K562 (cell line): ENCODE measurements at regions not wholly inside any gene's neighbourhood (a gene's known extent, or its start where the extent isn't known, plus 50 kb on each side); places are given as distances from the start of the nearest gene placed in this dataset.

Experiments used
- ARID3A ChIP-seq: IDR thresholded peaks from 2 replicates; pipeline ENCODE4 v1.6.1; 2012; ENCODE audit warnings: low read depth, low read length, improper control_type of control experiment, borderline replicate concordance
- ARNT ChIP-seq, 2 experiments: fragments of 450-650 bp; IDR thresholded peaks; 2 replicates each; pipeline ENCODE4 v1.6.1; 2016; ENCODE audit warnings: mild to moderate bottlenecking in 1 of 2
- CEBPB ChIP-seq: fragments of 450-650 bp; IDR thresholded peaks from 2 replicates; pipeline ENCODE4 v1.6.1; 2016; ENCODE audit warnings: missing genetic modification characterization, missing compliant biosample characterization
- CUX1 ChIP-seq: fragments of 200-800 bp; sonication (Bioruptor generic); IDR thresholded peaks from 2 replicates; pipeline ENCODE4 v1.6.1; 2016; ENCODE audit warnings: missing genetic modification characterization, missing compliant biosample characterization
- DMBX1 ChIP-seq: fragments of 250-450 bp; sonication (Bioruptor Pico); IDR thresholded peaks from 2 replicates; pipeline ENCODE4 v1.8.0; 2022; ENCODE audit warnings: inconsistent platforms, mild to moderate bottlenecking, moderate library complexity, borderline replicate concordance
- EHMT2 ChIP-seq: fragments of 450-650 bp; IDR thresholded peaks from 2 replicates; pipeline ENCODE4 v1.6.1; 2018; ENCODE audit warnings: antibody characterized with exemption
- EP400 ChIP-seq: fragments of 450-650 bp; IDR thresholded peaks from 2 replicates; pipeline ENCODE4 v1.6.1; 2017; ENCODE audit warnings: antibody characterized with exemption, mild to moderate bottlenecking, moderate library complexity
- ETV5 ChIP-seq: sonication (generic); formaldehyde crosslinking; IDR thresholded peaks from 2 replicates; pipeline ENCODE4 v1.4.0; 2020; ENCODE audit warnings: low read depth, mild to moderate bottlenecking, missing genetic modification reagents
- FOS ChIP-seq: IDR thresholded peaks from 3 replicates; pipeline ENCODE4 v1.6.1; 2011; ENCODE audit not compliant: insufficient read length; ENCODE audit errors: extremely low read depth
- FOXM1 ChIP-seq, 2 experiments: fragments of 450-650 bp in 1 of 2; sonication (generic) in 1 of 2; formaldehyde crosslinking in 1 of 2; IDR thresholded peaks; 2 replicates each; pipeline versions ENCODE4 v1.6.1 to v1.9.0; 2017 to 2022; ENCODE audit warnings: low read depth in 2 of 2, mild to moderate bottlenecking in 2 of 2, missing genetic modification reagents in 1 of 2, moderate library complexity in 1 of 2
- FOXO4 ChIP-seq: fragments of 450-650 bp; formaldehyde crosslinking; IDR thresholded peaks from 2 replicates; pipeline ENCODE4 v1.4.0; 2020; ENCODE audit warnings: mild to moderate bottlenecking, moderate library complexity
- HDAC1 ChIP-seq, 2 experiments: fragments of 450-650 bp; IDR thresholded peaks; 2 replicates each; pipeline ENCODE4 v1.6.1; 2016 to 2017; ENCODE audit warnings: inconsistent platforms in 1 of 2, mild to moderate bottlenecking in 1 of 2, moderate library complexity in 1 of 2
- NELFE ChIP-seq: IDR thresholded peaks from 2 replicates; pipeline ENCODE4 v1.6.1; 2011; ENCODE audit warnings: mild to moderate bottlenecking; ENCODE audit not compliant: insufficient read depth, insufficient read length
- NFRKB ChIP-seq: fragments of 450-650 bp; IDR thresholded peaks from 2 replicates; pipeline ENCODE4 v1.6.1; 2016; ENCODE audit warnings: low read depth
- RBBP5 ChIP-seq: fragments of 200-600 bp; sonication (generic); IDR thresholded peaks from 2 replicates; pipeline ENCODE4 v1.6.1; 2012; ENCODE audit warnings: borderline replicate concordance, mild to moderate bottlenecking, low read length, control low read depth, inconsistent platforms; ENCODE audit not compliant: insufficient read depth, poor library complexity, severe bottlenecking
- SMARCC2 ChIP-seq: fragments of 450-650 bp; IDR thresholded peaks from 2 replicates; pipeline ENCODE4 v1.6.1; 2017; ENCODE audit warnings: antibody characterized with exemption, moderate library complexity, mild to moderate bottlenecking, low read depth
- YY1 ChIP-seq, 3 experiments: IDR thresholded peaks; 2 replicates each; pipeline ENCODE4 v1.6.1; 2011; ENCODE audit warnings: low read length in 2 of 3, mild to moderate bottlenecking in 2 of 3, moderate library complexity in 2 of 3, borderline replicate concordance in 1 of 3, control low read depth in 1 of 3, low read depth in 1 of 3; ENCODE audit not compliant: insufficient read depth in 3 of 3, insufficient replicate concordance in 2 of 3, control insufficient read depth in 1 of 3, insufficient read length in 1 of 3; ENCODE audit errors: extremely low read depth in 1 of 3
- ZNF780A ChIP-seq: fragments of 250-450 bp; sonication (Bioruptor Pico); IDR thresholded peaks from 2 replicates; pipeline ENCODE4 v1.5.0; 2021; ENCODE audit warnings: mild to moderate bottlenecking

GRCh38 chr6:27188061-27188884, 59.2 kb upstream of the PRSS16 start (continued):
- peak; percentile 70; the same call in 1 of the 2 replicates for TF ChIP-seq CUX1 (CRISPR knock-in tag)
- TF ChIP-seq ZNF780A (CRISPR knock-in tag): no peak
- TF ChIP-seq RBBP5: peak; percentile 82
- no peak for TF ChIP-seq FOXM1 (IDR thresholded peaks at IDR 0.05; ENCODE audit: low read depth)
- TF ChIP-seq FOXM1 (CRISPR knock-in tag; IDR thresholded peaks at IDR 0.05; ENCODE audit: low read depth): no peak
- TF ChIP-seq CEBPB (tag): 0 out of 2 replicates have a peak, but pooled peaks have one; percentile 5
- TF ChIP-seq FOS: peak; percentile 2
- TF ChIP-seq ARNT (IDR thresholded peaks at IDR 0.05): peak in 1 of 2 experiments; percentile 72; a peak in 2 of 4 replicates
- TF ChIP-seq EP400: peak; percentile 66
- TF ChIP-seq EHMT2: peak; percentile 62; the same call in 1 of the 2 replicates
- no peak for TF ChIP-seq DMBX1 (CRISPR knock-in tag)
- peak; percentile 96 for TF ChIP-seq NFRKB
- peak; percentile 89 for TF ChIP-seq ETV5 (CRISPR knock-in tag)
- peak in 1 of 3 experiments; percentile 83 for TF ChIP-seq YY1 (IDR thresholded peaks at IDR 0.05; ENCODE audit: borderline replicate concordance in 1 of 3, control insufficient read depth in 1 of 3, extremely low read depth in 1 of 3, insufficient read depth in 3 of 3, insufficient read length in 1 of 3, insufficient replicate concordance in 2 of 3, low read depth in 1 of 3, low read length in 2 of 3)
- TF ChIP-seq SMARCC2: peak; percentile 13; the same call in 1 of the 2 replicates
- TF ChIP-seq NELFE: no peak
- TF ChIP-seq ARID3A: peak; percentile 27; the same call in 1 of the 2 replicates
- TF ChIP-seq HDAC1 (IDR thresholded peaks at IDR 0.05): peak in 1 of 2 experiments; percentile 47; a peak in 1 of 4 replicates
- no peak for TF ChIP-seq FOXO4 (CRISPR knock-in tag)
